ENCODE measurements at regions not wholly inside any gene's neighbourhood (a gene's known extent, or its start where the extent isn't known, plus 50 kb on each side); places are given as distances from the start of the nearest gene placed in this dataset.
"Not testable (repeated sequence)": the region's sequence is repeated elsewhere in the genome, so short reads cannot be mapped to it uniquely, and the experiment has no call there.

DNA sequence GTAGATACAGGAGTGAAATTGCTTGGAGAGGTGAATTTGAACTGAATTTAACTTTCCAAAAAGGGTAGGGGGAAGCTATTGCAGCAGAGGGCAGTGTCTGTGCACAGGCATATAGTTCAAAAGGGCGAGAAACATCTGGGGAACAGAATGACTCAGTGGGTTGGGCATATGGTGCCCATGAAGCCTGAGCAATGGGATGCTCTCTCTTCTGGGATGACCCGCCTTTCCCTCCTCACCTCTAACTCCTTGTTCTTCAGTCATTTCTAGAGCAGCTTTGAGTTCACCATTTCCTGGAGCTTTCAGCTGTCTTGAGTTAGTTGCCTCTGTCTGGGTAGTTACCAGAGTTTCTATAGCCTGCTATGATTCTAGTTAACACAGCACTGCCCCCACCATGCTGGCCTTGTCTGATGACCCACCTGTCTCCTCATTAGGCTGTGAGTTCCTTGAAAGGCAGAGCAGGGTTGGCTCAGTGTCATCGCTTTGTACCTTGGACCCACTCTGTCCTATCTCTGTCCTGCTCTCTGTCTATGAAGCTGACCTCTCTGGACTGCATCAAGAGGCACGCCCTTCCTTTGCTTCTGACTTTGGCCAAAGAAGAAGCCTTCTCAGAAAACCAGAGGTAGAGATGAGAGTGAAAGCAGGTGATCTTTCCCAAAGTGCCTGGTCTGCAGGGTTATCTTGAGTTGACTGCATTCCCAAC, 299.6 kb upstream of the KLF4 start:
- DNase-seq (no peak), ATAC-seq (no peak)

GRCh38 chr9:107786561-107786960, 297.0 kb upstream of the KLF4 start:
- ATAC-seq (no peak), DNase-seq (no peak)

- no peak for ATAC-seq
- no peak for DNase-seq
These were observed 294.8 kb upstream of the KLF4 start for GRCh38 chr9:107784235-107784958.

DNA sequence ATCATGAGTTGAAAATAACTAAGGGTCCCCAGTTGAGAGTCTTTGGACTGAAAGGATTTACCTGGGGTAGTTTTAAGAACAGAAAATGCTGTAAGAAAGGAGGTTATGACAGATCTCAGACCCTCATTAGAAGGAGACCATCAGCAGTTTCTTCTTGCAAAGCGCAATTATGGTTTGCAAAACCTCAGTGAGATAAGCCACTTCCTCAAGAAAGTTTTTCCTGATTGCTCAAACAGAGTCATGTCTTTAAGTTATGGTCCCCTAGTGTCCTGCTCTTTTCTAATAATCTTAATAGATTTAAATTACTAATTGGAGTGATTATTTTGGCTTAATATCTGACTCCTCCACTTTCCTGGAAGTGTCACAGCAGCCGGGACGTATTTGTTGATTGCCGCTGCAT, 293.2 kb upstream of the KLF4 start:
- ATAC-seq, result no peak
- DNase-seq, result no peak

DNA sequence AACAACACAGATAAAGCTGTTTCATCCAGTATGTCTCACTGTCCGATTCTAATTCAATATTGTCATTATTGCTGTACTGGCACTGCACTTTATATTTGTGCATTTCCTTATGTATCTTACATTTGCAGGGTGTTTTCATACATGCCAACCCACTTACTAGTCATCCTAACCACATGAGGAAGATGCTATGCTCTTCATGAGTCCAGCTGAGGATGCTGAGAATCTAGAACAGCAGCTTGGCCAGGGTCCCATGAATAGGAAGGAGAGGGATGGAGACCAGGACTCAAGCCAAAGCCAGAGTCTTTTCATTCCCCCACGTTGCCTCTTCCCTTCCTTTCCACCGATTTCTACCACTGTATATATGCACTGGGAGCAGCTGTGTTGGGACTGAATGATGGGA, 292.8 kb upstream of the KLF4 start:
- DNase-seq (no peak), ATAC-seq (no peak)

DNA sequence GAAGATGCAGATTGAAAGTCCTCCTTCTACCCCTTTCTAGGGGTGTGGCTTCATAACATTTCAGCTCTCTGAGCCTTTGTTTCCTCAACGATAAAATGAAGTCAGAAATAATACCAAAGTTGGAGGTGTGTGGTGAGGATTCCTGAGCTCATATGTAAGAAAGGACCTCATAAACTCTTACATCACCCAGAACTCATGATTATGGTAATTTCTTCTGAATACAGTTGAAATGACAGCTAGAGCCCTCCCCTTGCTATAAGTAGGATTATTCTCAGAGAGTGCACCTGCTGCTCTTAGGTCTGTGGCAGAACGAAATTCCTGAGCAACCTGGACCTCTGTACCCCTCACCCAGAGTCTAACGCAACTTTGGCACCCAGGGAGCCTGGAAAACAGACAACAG, 291.4 kb upstream of the KLF4 start:
- ATAC-seq (no peak), DNase-seq (no peak)

GRCh38 chr9:107779731-107780130, 290.2 kb upstream of the KLF4 start:
- DNase-seq (no peak), ATAC-seq (no peak)

GRCh38 chr9:107778661-107779060, 289.1 kb upstream of the KLF4 start:
- ATAC-seq, result no peak
- DNase-seq, result no peak

GRCh38 chr9:107774099-107774498, 284.5 kb upstream of the KLF4 start:
- not testable (repeated sequence) for ATAC-seq, DNase-seq

DNA sequence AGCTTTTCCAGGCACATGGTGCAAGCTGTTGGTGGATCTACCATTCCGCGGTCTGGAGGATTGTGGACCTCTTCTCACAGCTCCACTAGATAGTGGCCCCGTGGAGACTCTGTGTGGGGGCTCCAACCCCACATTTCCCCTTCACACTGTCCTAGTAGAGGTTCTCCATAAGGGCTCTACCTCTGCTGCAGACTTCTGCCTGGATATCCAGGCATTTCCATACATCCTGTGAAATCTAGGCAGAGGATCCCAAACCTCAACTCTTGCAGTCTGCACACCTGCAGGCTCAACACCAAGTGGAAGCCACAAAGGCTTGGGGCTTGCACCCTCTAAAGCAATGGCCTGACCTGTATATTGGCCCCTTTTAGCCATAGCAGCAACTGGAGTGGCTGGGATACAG, 283.4 kb upstream of the KLF4 start:
- ATAC-seq (no peak), DNase-seq (no peak)

DNA sequence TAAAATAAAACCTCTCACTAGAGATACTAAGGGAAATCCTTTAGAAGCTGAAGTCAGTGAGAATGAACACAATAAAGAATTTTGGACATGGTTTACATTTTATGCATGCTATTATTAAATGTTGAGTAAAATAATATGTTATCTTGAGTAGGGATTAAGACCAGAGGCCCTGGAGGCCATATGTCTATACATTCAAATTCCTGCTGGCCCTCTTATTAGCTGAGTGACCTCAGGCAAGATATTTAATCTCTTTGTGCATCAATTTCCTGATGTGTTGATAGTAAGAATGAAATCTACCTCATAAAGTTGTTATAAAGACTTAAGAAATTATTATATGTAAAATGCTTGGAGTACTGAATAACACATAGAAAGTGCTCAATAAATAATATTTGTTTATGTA, 281.1 kb upstream of the KLF4 start:
- DNase-seq (no peak), ATAC-seq (no peak)

- DNase-seq (no peak), ATAC-seq (no peak)
These were observed 278.7 kb upstream of the KLF4 start for GRCh38 chr9:107768224-107768623.

- DNase-seq (no peak), ATAC-seq (no peak)
These were observed 278.1 kb upstream of the KLF4 start for GRCh38 chr9:107767711-107768110.

DNA sequence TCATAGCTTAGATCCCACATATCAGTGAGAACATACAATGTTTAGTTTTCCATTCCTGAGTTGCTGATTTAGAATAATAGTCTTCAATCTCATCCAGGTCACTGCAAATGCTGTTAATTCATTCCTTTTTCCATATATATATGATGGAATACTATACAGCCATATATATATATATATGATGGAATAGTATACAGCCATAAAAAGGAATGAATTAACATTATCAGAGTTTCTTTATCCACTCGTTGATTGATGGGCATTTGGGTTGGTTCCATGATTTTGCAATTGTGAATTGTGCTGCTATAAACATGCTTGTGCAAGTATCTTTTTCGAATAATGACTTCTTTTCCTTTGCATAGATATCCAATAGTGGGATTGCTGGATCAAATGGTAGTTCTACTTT, 273.9 kb upstream of the KLF4 start:
- ATAC-seq, DNase-seq: not testable (repeated sequence)

DNA sequence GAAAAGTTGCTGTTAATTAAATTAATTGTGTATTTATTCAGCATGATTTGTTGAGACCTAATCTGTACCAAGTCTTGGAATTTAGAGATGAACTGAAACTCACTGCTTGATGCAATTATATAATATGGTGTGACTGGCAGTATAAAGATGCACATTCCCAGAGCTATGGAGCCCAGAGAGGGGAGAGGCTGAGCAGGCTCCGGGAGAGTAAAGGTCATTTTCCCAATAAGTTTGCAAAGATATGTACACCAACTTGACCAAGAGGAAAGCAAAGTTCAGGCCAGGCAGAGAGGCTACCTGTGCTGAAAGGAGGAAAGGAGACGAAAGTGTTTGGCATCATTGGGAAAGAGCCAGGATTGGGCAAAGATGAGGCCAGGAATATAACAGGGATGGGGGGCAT, 271.7 kb upstream of the KLF4 start:
- no peak for DNase-seq
- ATAC-seq, result no peak

- ATAC-seq (no peak), DNase-seq (no peak)
These were observed 271.1 kb upstream of the KLF4 start for GRCh38 chr9:107760469-107761242.

DNA sequence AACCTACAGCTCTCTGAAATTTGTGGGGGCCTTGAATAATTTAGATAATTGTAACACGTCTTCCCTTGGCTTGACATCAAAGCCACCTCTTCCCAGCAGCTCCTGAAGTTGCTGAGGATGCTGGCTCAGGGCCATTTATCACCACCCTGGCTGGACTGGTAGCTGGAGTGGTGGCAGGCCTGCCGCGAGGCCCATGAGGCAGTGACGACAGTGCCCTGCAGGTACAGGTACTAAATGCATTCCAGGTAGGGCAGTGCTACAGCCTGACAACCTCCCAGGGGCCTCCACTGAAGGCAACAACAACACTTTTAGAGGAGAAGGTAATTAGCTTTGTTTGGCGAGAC, 270.2 kb upstream of the KLF4 start:
- ATAC-seq, result no peak
- no peak for DNase-seq

GRCh38 chr9:107759009-107759822, 269.6 kb upstream of the KLF4 start:
- no peak for DNase-seq
- ATAC-seq, result no peak

GRCh38 chr9:107756091-107756490, 266.5 kb upstream of the KLF4 start:
- ATAC-seq, result no peak
- no peak for DNase-seq

DNA sequence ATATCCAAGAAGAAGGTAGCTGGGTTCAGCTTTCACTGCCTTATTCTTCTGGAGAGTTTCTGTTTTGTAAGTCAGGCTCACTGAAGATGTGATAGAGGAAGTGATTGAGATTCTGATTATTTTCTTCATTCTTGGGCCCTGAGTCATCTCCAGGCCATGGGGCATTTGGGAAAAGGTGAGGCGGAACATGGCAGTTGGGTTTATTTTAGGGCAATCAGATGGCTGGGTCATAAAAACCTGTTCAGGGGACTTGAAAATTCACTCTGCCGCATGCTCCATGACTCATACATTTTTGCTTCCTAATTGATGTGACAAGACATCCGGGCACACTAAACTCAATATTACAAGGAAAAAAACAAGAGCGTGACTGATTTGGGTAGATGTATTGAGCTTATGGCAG, 265.7 kb upstream of the KLF4 start:
- DNase-seq, result no peak
- no peak for ATAC-seq

DNA sequence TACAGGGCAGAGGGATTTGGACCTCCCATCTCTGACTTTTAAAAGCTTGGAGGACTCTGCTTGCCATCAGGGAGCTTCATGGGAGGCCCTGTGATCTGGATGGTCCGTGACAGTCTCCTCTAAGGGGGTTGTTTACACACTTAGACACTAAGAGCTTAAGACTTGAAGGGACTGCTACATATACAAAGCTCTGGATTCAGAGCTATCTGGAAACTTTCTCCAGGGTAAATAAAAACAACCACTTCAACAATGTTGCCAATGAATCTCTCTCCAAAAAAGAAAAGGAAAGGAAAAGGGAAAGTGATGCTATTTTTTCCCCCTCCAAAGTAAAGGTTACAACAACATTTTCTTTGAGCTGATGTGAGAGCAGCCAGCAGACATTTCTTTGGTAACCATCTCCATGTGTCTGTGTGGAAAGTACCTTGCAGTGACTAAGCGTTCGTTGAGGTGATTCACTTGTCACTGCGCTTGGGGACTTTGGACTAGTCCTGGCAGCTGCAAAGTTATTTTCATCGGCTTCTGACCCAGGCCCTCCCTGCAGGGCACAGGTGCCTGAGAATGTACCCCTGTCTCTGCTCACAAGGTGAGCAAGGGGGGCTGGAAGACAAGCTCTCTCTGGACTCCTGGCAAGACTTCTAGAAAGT, 262.1 kb upstream of the KLF4 start:
- no peak for ATAC-seq
- no peak for DNase-seq

Measured in stimulated activated naive CD8-positive, alpha-beta T cell treated with anti-CD3 and anti-CD28 coated beads, Interleukin-15, Interleukin-2, amounts not matched to agents 100 U/mL and 50 U/mL, for 24 hours (primary cell).